ENCODE measurements at regions not wholly inside any gene's neighbourhood (a gene's known extent, or its start where the extent isn't known, plus 50 kb on each side); places are given as distances from the start of the nearest gene placed in this dataset.
A peak's percentile ranks its signal among the peaks of the same experiment; 100 is the strongest.

GRCh38 chr12:127351481-127352010, 915.4 kb upstream of the TMEM132C start:
- TF ChIP-seq, protein P1, sequence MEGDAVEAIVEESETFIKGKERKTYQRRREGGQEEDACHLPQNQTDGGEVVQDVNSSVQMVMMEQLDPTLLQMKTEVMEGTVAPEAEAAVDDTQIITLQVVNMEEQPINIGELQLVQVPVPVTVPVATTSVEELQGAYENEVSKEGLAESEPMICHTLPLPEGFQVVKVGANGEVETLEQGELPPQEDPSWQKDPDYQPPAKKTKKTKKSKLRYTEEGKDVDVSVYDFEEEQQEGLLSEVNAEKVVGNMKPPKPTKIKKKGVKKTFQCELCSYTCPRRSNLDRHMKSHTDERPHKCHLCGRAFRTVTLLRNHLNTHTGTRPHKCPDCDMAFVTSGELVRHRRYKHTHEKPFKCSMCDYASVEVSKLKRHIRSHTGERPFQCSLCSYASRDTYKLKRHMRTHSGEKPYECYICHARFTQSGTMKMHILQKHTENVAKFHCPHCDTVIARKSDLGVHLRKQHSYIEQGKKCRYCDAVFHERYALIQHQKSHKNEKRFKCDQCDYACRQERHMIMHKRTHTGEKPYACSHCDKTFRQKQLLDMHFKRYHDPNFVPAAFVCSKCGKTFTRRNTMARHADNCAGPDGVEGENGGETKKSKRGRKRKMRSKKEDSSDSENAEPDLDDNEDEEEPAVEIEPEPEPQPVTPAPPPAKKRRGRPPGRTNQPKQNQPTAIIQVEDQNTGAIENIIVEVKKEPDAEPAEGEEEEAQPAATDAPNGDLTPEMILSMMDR (IDR thresholded peaks at IDR 0.05; ENCODE audit: insufficient read depth, low read length, poor library complexity, severe bottlenecking), result no peak

GRCh38 chr12:127355061-127355841, 911.7 kb upstream of the TMEM132C start:
- H3K36me3 ChIP-seq (ENCODE audit: control insufficient read depth, insufficient read depth, low read length), result no peaks in the 10 kb centered on the region
- no peak for DNase-seq (ENCODE audit: low read depth)
- no peak overlapping the region for H3K4me3 ChIP-seq (ENCODE audit: low read depth, low read length)
- TF ChIP-seq, protein P1 (IDR thresholded peaks at IDR 0.05; ENCODE audit: insufficient read depth, low read length, poor library complexity, severe bottlenecking), result peak; percentile 54
- H3K27me3 ChIP-seq (ENCODE audit: control insufficient read depth, insufficient read depth, low read length), result no peaks in the 10 kb centered on the region

More at GRCh38 chr12:127351481-127352010, 915.4 kb upstream of the TMEM132C start:
- no peak overlapping the region for H3K4me3 ChIP-seq (ENCODE audit: low read depth, low read length)
- no peaks in the 10 kb centered on the region for H3K27me3 ChIP-seq (ENCODE audit: control insufficient read depth, insufficient read depth, low read length)
- DNase-seq (ENCODE audit: low read depth), result no peak
- H3K36me3 ChIP-seq (ENCODE audit: control insufficient read depth, insufficient read depth, low read length), result no peaks in the 10 kb centered on the region

DNA sequence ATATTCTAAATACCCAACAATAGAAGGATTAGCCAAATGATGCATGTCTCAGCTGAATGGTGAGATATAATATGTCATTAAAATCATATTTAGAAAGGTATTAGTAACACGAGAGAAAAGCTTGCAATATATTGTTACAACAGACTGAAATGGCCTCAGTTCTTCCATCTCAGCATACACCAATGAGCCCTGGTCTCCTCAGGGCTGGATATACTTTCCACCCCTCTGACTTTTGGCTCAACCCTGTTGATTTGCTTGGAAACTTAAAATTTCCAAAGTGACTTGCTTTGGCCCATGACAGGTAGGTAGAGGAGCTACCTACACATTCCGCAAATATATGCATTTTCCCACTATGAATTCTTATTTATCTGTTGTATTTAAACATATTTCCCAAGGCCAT, 908.1 kb upstream of the TMEM132C start:
- TF ChIP-seq, protein P1 (IDR thresholded peaks at IDR 0.05; ENCODE audit: insufficient read depth, low read length, poor library complexity, severe bottlenecking), result no peak
- Histone ChIP-seq H3K36me3 (ENCODE audit: control insufficient read depth, insufficient read depth, low read length) (no peaks in the 10 kb centered on the region), H3K27me3 (ENCODE audit: control insufficient read depth, insufficient read depth, low read length) (no peaks in the 10 kb centered on the region), H3K4me3 (ENCODE audit: low read depth, low read length) (no peak overlapping the region)
- DNase-seq (ENCODE audit: low read depth), result no peak

GRCh38 chr12:127360580-127360979, 906.4 kb upstream of the TMEM132C start:
- no peak for DNase-seq (ENCODE audit: low read depth)
- TF ChIP-seq, protein P1 (IDR thresholded peaks at IDR 0.05; ENCODE audit: insufficient read depth, low read length, poor library complexity, severe bottlenecking), result no peak
- Histone ChIP-seq H3K27me3 (ENCODE audit: control insufficient read depth, insufficient read depth, low read length) (no peaks in the 10 kb centered on the region), H3K36me3 (ENCODE audit: control insufficient read depth, insufficient read depth, low read length) (no peaks in the 10 kb centered on the region), H3K4me3 (ENCODE audit: low read depth, low read length) (no peak overlapping the region)

GRCh38 chr12:127362121-127362520, 904.8 kb upstream of the TMEM132C start:
- Histone ChIP-seq H3K27me3 (ENCODE audit: control insufficient read depth, insufficient read depth, low read length) (no peaks in the 10 kb centered on the region), H3K36me3 (ENCODE audit: control insufficient read depth, insufficient read depth, low read length) (no peaks in the 10 kb centered on the region), H3K4me3 (ENCODE audit: low read depth, low read length) (no peak overlapping the region)
- TF ChIP-seq, protein P1 (IDR thresholded peaks at IDR 0.05; ENCODE audit: insufficient read depth, low read length, poor library complexity, severe bottlenecking), result no peak
- DNase-seq (ENCODE audit: low read depth), result no peak
